Activated B cell treated with CpG ODN at 0.5 μM for 24 hours (primary cell): ENCODE measurements at regions not wholly inside any gene's neighbourhood (a gene's known extent, or its start where the extent isn't known, plus 50 kb on each side); places are given as distances from the start of the nearest gene placed in this dataset.

Experiments
- ATAC-seq: fragments of 200-7000 bp; cut with Tn5 transposase; one replicate; pipeline ENCODE4 v1.10.0; 2021; ENCODE audit warnings: low read depth, mild to moderate bottlenecking, moderate library complexity
- CTCF ChIA-PET: fragments of 350-600 bp; sonication (Branson Sonifier 250); formaldehyde crosslinking; loops from one replicate; lab custom pipeline; 2021; ENCODE audit warnings: antibody characterized with exemption; lab: Charles Lee
- POLR2A ChIA-PET: fragments of 350-600 bp; sonication (Branson Sonifier 250); formaldehyde crosslinking; loops from one replicate; lab custom pipeline; 2021; ENCODE audit warnings: antibody characterized with exemption; lab: Charles Lee
- DNase-seq: peaks from one replicate; pipeline ENCODE4 v3.0.0; 2022
- H3K27ac Mint-ChIP-seq: one replicate; pipeline ENCODE4 v1.8.0; 2020; ENCODE audit warnings: mixed read lengths
- H3K27me3 Mint-ChIP-seq: one replicate; pipeline ENCODE4 v1.8.0; 2021; ENCODE audit warnings: mixed read lengths
- H3K36me3 Mint-ChIP-seq: one replicate; pipeline ENCODE4 v1.8.0; 2021; ENCODE audit warnings: low read depth, mixed read lengths
- H3K4me1 Mint-ChIP-seq: one replicate; pipeline ENCODE4 v1.8.0; 2021; ENCODE audit warnings: mixed read lengths
- H3K4me3 Mint-ChIP-seq: one replicate; pipeline ENCODE4 v1.8.0; 2020; ENCODE audit warnings: mild to moderate bottlenecking, mixed read lengths
- H3K9me3 Mint-ChIP-seq: one replicate; pipeline ENCODE4 v1.8.0; 2020; ENCODE audit warnings: mixed read lengths
- intact Hi-C: fragments of 100-400 bp; cut with micrococcal nuclease; formaldehyde crosslinking; loops from one replicate; pipeline ENCODE4 v1.15.1; 2024
- TF ChIP-seq, protein P1 (sequence below): fragments of 200-600 bp; IDR thresholded peaks from one replicate; pipeline ENCODE4 v1.8.0; 2022; ENCODE audit warnings: antibody characterized with exemption, mild to moderate bottlenecking

DNA sequence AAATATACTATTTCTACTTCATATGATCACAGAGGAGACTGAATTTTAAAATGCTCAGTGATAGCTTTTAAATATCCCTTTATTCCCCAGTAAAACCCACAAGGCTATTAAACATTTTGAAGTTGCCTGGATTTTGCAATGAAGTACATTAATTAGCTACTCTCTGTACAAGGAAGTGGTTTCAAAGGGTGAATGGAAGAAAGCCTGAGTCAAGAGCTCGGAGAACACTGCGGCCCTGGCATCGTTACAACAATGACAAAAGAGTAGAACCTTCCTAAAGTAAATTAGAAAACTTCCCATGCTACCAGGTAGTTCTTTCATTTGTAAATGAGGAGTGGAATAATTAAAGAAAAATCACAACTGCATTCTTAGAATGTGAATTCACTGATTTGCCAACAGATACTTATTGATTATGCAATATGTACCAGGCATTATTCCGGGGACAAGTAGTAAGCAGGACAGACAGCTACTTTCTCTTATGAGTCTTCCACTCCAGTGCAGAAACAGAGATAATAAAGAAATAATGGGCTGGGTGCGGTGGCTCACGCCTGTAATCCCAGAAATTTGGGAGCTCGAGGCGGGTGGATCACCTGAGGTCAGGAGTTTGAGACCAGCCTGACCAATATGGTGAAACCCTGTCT, 63.0 kb downstream of the ZNF22 start:
- ATAC-seq (no peak), DNase-seq (no peak)
- Mint-ChIP-seq H3K27me3 (peaks cover 4% of the 10 kb centered on the region), H3K4me1 (no peaks in the 10 kb centered on the region), H3K36me3 (no peaks in the 10 kb centered on the region), H3K9me3 (no peaks in the 10 kb centered on the region), H3K27ac (no peak overlapping the region), H3K4me3 (no peak overlapping the region)
- POLR2A ChIA-PET = no interaction called here
- intact Hi-C loops = no loop called here
- CTCF ChIA-PET = no interaction called here
- TF ChIP-seq, protein P1, sequence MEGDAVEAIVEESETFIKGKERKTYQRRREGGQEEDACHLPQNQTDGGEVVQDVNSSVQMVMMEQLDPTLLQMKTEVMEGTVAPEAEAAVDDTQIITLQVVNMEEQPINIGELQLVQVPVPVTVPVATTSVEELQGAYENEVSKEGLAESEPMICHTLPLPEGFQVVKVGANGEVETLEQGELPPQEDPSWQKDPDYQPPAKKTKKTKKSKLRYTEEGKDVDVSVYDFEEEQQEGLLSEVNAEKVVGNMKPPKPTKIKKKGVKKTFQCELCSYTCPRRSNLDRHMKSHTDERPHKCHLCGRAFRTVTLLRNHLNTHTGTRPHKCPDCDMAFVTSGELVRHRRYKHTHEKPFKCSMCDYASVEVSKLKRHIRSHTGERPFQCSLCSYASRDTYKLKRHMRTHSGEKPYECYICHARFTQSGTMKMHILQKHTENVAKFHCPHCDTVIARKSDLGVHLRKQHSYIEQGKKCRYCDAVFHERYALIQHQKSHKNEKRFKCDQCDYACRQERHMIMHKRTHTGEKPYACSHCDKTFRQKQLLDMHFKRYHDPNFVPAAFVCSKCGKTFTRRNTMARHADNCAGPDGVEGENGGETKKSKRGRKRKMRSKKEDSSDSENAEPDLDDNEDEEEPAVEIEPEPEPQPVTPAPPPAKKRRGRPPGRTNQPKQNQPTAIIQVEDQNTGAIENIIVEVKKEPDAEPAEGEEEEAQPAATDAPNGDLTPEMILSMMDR = no peak

DNA sequence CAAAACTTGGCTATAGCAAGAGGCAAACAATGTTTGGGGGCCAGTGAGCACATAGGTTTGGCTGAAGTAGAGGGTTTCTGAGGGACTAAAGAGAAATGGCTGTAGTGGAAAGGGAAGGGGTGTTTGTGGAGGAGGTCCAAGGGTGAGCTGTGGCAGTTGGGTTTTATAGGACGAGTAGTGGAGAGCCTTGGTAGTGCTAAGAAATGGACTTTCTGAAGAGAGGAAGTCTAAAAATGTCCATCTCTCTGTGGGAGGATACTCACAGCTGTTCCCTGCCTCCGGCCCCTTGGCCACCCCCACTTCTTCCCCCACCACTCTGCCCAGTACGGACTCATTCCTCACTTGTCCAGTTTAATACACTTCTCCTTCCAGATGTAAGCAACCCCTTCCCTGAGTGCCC, 64.3 kb downstream of the ZNF22 start:
- no peaks in the 10 kb centered on the region for H3K9me3 Mint-ChIP-seq
- peaks cover 4% of the 10 kb centered on the region for H3K27me3 Mint-ChIP-seq
- no peaks in the 10 kb centered on the region for H3K36me3 Mint-ChIP-seq
- intact Hi-C loops = no loop called here
- ChIA-PET POLR2A (no interaction called here), CTCF (no interaction called here)
- ATAC-seq (no peak), DNase-seq (no peak)
- TF ChIP-seq, protein P1 = no peak
- no peaks in the 10 kb centered on the region for H3K4me1 Mint-ChIP-seq
- no peak overlapping the region for H3K4me3 Mint-ChIP-seq
- no peak overlapping the region for H3K27ac Mint-ChIP-seq

DNA sequence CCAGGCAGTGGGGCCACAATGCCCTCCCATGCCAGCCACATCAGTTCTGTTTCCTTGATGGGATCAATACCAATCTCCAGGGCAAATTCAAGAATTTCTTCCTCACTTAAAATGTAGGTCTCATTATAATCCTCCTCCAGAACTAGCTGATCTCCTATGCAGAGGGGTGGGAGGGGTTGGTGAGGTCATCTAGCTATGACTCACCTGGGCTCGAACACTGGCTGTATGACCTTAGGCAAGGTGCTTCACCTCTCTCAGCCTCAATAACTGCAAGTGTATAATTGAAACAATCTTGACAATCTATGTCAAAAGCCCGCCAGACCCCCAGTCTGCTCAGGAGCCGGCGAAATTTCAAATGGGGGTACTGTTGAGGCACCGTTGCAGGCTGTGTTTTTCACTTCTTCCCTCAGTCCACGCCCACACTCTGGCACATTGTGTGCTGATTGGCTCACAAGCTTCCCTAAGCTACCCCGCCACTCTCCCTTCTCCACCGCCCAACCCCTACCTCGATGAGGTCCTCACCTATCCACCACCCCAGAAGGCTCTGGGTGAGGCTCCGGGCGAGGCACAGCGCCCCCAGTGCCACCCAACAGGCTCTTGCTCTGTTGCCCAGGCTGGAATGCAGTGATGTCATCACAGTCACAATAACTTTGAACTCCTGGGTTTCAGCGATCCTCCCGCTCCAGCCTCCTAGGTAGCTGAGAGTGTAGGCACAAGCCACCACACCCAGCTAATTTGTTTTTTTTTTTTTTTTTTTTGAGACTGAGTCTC, 70.5 kb downstream of the ZNF22 start:
- H3K27ac Mint-ChIP-seq = no peak overlapping the region

DNA sequence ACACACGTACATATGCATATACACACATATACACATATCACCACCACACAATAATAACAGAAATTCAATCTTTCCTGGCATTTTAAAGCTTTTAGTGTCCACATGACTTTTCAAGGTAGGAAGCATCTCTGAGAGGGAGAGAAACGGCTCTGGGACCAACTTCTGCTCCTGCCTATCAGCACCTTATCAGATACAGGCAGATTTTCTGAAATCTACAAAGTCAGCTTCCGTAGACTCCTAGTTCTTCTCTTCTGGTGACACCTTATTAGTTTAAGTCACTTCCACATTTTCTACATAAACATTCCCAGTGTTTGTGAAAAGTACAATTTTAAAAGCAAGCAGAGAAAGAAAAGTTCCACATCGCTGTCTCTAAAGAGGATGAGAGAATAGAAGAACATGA, 74.5 kb downstream of the ZNF22 start:
- CTCF ChIA-PET = no interaction called here
- no peak overlapping the region for H3K27ac Mint-ChIP-seq
- ATAC-seq = no peak

More for the DNA sequence above, 70.5 kb downstream of the ZNF22 start:
- Mint-ChIP-seq H3K36me3 (no peaks in the 10 kb centered on the region), H3K9me3 (peaks cover 9% of the 10 kb centered on the region), H3K4me3 (no peak overlapping the region), H3K27me3 (peaks cover 3% of the 10 kb centered on the region), H3K4me1 (no peaks in the 10 kb centered on the region)
- no peak for DNase-seq
- POLR2A ChIA-PET = interaction anchor here (0.7 kb wide), 1 partner anchor 1385 kb away, joined by 3 read pairs; no protein-coding TSS in a partner anchor
- ATAC-seq = no peak
- TF ChIP-seq, protein P1 = no peak
- CTCF ChIA-PET = no interaction called here
- intact Hi-C loops = no loop called here

More for the DNA sequence above, 74.5 kb downstream of the ZNF22 start:
- no peak overlapping the region for H3K4me3 Mint-ChIP-seq
- H3K27me3 Mint-ChIP-seq = peaks cover 13% of the 10 kb centered on the region
- POLR2A ChIA-PET = no interaction called here
- peaks cover 8% of the 10 kb centered on the region for H3K9me3 Mint-ChIP-seq
- H3K36me3 Mint-ChIP-seq = no peaks in the 10 kb centered on the region
- intact Hi-C loops = no loop called here
- no peak for DNase-seq
- TF ChIP-seq, protein P1 = no peak
- H3K4me1 Mint-ChIP-seq = no peaks in the 10 kb centered on the region
